Stimulated activated CD8-positive, alpha-beta memory T cell treated with anti-CD3 and anti-CD28 coated beads, Interleukin-7, amount 100 ng/mL, for 24 hours (primary cell): ENCODE measurements at regions not wholly inside any gene's neighbourhood (a gene's known extent, or its start where the extent isn't known, plus 50 kb on each side); places are given as distances from the start of the nearest gene placed in this dataset.
"Not testable (repeated sequence)": the region's sequence is repeated elsewhere in the genome, so short reads cannot be mapped to it uniquely, and the experiment has no call there.

Experiments
- DNase-seq: peaks from one replicate; pipeline ENCODE4 v3.0.0-alpha.2; 2020; ENCODE audit warnings: low read depth

- DNase-seq = no peak
Measured at GRCh38 chr3:16055606-16056211, 118.8 kb upstream of the GALNT15 start.

- DNase-seq = no peak
Measured at GRCh38 chr3:16056217-16056616, 118.3 kb upstream of the GALNT15 start.

DNA sequence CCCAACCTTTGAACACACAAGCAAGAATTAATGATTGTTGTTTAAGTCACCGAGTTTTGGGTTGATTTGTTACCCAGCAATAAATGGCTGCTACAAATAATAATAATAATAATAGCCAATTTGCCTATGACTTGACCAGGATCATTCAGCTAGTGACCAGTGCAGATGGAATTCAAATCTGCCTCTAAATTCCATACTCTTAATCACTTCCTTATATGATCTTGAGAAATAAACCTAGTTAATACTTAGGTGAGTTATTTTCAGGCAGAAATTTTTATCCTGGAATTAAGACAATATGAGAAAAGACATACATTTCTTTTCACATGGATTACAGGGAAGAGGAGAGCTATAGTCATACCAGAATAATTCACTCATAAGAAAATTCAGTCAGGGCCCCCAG, 116.0 kb upstream of the GALNT15 start:
- no peak for DNase-seq

GRCh38 chr3:16059081-16059537, 115.4 kb upstream of the GALNT15 start:
- no peak for DNase-seq

- no peak for DNase-seq
Measured at GRCh38 chr3:16059711-16060357, 114.6 kb upstream of the GALNT15 start.

- no peak for DNase-seq
Measured at GRCh38 chr3:16060358-16060852, 114.1 kb upstream of the GALNT15 start.

- no peak for DNase-seq
Measured at GRCh38 chr3:16060945-16061344, 113.5 kb upstream of the GALNT15 start.

DNA sequence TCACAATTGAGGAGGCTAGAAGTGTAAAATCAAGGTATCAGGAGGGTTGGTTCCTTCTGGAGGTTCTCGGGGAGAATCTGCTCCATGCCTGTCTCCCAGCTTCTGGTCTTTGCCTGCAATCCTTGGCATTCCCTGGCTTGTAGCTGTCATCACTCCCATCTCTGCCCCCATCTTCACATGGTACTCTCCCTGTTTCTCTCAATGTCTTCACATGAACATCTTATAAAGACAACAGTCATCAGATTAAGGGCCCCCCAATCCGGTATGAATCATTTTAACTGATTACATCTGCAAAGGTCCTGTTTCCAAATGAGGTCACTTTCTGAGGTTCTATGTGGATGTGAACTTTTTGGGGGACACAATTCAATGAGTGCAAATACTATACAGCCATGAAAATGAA, 113.0 kb upstream of the GALNT15 start:
- no peak for DNase-seq

GRCh38 chr3:16063603-16064002, 110.9 kb upstream of the GALNT15 start:
- no peak for DNase-seq

- DNase-seq = no peak
Measured at GRCh38 chr3:16064642-16065414, 109.7 kb upstream of the GALNT15 start.

DNA sequence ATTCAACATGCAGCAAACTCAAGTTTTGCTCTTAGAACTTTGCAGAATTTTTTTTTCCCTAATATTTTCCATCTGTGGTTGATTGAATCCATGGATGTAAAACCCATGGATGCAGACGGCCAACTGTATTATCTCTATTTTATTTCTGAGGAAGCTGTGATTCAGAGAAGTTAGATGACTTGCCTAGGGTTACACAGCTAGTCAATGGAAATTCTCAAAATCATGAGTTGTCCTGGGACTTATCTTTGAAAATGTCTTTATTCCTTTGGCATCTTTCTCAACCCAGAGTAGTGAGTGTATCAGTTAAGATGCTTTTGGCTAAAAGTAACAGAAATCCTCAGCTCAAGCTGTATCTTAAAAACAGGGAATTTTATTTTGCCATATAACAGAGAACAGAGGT, 107.9 kb upstream of the GALNT15 start:
- no peak for DNase-seq

- DNase-seq = no peak
Measured at GRCh38 chr3:16066975-16067374, 107.5 kb upstream of the GALNT15 start.

GRCh38 chr3:16067837-16068471, 106.5 kb upstream of the GALNT15 start:
- DNase-seq = no peak

- DNase-seq = no peak
Measured at GRCh38 chr3:16069149-16069922, 105.1 kb upstream of the GALNT15 start.

GRCh38 chr3:16070707-16071106, 103.8 kb upstream of the GALNT15 start:
- no peak for DNase-seq

DNA sequence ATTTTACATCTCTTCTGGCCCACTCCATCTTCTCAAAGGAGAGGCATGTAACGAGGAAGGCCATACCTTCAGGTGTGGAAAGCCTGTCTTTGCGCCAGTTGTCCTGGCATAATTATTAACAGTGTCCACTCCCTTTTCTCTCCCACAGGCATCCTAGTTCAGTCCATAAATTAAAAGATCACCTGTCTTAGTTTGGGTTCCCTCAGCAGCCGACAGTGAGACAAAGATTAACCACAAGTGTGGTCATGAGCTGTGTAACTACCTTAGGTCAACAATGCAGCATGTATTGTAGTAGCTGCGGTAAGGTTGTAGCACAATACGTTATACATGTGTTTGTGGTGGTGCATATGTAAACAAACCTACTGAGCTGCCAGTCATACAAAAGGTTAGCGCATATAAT, 103.3 kb upstream of the GALNT15 start:
- DNase-seq = no peak

GRCh38 chr3:16072420-16073110, 101.9 kb upstream of the GALNT15 start:
- no peak for DNase-seq

- DNase-seq = no peak
Measured at GRCh38 chr3:16073203-16073602, 101.3 kb upstream of the GALNT15 start.

GRCh38 chr3:16073990-16074671, 100.3 kb upstream of the GALNT15 start:
- DNase-seq = not testable (repeated sequence)

- DNase-seq = no peak
Measured at GRCh38 chr3:16075647-16076046, 98.8 kb upstream of the GALNT15 start.

DNA sequence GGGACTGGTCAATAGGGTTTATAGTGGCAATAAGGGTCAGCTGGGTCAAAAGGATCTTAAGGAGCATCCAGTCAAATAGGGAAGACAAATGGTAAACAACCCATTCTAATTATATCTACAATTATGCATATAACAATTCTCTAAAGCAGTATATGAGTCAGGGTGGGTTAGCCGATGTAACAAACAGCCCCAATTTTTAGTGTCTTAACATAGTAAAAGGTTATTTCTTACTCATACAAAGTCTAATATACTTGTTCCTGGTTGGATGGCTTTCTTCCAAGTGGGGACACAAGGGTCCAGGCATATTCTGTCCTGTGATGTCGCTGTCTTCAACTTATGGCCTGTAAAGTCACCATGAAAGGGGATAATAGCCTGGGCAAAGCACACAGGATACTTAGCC, 97.9 kb upstream of the GALNT15 start:
- DNase-seq = no peak
